GM12891 (cell line): ENCODE measurements at regions not wholly inside any gene's neighbourhood (a gene's known extent, or its start where the extent isn't known, plus 50 kb on each side); places are given as distances from the start of the nearest gene placed in this dataset.

Experiments
- POLR2A ChIP-seq: IDR thresholded peaks from 2 replicates; pipeline ENCODE4 v1.6.1; 2011; ENCODE audit warnings: low read depth, low read length, control low read depth
- POLR2AphosphoS5 ChIP-seq: IDR thresholded peaks from 2 replicates; pipeline ENCODE4 v1.6.1; 2011; ENCODE audit warnings: low read depth, low read length, control low read depth

DNA sequence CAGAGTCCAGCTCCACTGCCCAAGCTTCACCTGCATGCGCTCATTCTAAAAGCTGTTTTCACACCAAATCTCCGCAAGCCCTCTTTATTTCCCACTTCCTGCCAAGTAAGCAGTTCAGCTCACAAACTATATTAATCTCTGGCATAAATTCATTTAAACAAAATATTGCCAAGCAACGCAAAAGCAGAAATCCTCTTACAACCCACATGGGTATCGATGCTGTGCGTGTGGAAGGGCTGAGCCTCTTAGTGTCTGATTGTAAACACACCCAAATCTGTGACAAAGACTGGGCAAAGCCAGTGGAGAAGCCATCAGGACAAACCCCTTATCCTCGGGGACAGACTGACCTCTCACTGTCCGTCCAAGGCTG, 124.3 kb upstream of the ATP2B2 start:
- no peak for TF ChIP-seq POLR2AphosphoS5
- TF ChIP-seq POLR2A, result no peak
